GM19395 (cell line): ENCODE measurements at regions not wholly inside any gene's neighbourhood (a gene's known extent, or its start where the extent isn't known, plus 50 kb on each side); places are given as distances from the start of the nearest gene placed in this dataset.

Experiments used
- ATAC-seq: cut with Tn5 transposase; IDR thresholded peaks from one replicate; pipeline ENCODE4 v1.9.1; 2021; ENCODE audit warnings: mild to moderate bottlenecking, moderate library complexity; ENCODE audit not compliant: unreplicated experiment

DNA sequence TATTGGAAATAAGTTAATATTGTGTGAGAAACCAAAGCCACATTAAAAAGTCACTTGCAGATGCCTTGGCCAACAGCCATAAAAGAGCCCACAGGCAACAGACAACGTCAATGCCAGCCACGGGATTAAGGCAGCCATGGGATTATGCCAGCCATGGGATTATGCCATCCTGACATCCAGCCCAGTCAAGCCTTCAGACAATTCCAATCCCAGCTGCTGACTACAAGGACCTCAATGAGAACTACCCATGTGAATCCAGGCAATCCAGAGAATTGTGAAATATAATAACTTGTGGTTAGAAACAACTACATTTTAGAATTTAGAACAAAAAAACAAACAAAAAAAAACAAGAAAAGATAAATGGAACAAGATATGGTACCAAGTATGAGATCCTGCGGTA is 356.6 kb downstream of the EFNB2 start:
- no peak for ATAC-seq

GRCh38 chr13:106177146-106177545 is 358.3 kb downstream of the EFNB2 start:
- ATAC-seq = no peak

- no peak for ATAC-seq
Observed at GRCh38 chr13:106176117-106176516, 359.3 kb downstream of the EFNB2 start.

- ATAC-seq = no peak
Observed at GRCh38 chr13:106173891-106174610, 361.4 kb downstream of the EFNB2 start.

DNA sequence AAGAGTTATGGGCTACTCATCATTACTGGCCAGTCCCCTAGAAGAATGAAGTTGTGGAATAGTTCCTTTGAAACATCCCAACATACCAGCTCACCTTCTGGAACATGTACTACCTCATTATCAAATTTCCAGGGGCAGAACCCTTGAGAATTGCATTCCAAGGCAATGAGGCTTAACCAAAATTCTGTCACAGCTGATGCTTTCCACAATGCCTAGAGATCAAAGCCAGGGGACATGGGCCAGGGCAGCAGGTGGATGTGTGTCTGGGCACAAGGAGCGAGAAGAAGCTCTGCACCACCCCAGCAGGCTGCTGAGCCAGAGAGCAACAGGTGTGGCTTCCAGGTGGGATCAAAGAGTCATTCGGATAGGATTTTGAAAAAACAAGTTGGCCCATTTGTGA is 362.1 kb downstream of the EFNB2 start:
- no peak for ATAC-seq

DNA sequence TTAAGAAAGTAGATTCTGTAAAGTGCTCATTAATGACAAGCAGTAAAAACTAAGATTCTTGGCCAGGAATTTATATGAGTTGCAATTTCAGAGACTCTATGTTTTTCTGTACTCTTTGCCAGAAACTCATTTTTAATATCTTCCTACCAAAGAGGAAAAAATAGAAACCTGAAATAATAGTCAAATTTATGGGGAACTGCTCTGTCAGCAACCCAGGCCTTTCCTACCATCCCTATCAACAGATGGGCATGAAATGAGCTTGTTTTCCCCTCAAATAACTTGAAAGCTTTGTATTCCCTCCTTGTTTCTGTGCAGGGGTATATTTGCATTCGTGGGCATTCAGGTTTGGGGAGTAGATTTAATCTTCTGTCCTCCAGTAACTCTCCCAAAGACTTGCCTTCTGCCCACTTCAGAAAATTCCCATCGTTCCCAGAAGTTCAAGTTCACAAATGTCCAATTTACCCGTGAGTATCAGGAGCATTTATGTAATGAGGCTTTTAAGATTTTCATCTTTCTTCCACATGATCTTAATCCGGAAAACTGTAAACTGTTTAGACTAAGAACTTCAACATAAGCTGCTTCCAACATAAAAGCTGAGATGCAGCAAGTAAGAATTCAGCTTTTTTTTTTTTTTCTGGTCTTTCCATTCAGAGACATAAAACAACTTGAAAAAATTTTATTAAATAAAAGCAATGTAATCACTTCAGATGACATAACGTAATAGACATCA is 363.1 kb downstream of the EFNB2 start:
- ATAC-seq = no peak

DNA sequence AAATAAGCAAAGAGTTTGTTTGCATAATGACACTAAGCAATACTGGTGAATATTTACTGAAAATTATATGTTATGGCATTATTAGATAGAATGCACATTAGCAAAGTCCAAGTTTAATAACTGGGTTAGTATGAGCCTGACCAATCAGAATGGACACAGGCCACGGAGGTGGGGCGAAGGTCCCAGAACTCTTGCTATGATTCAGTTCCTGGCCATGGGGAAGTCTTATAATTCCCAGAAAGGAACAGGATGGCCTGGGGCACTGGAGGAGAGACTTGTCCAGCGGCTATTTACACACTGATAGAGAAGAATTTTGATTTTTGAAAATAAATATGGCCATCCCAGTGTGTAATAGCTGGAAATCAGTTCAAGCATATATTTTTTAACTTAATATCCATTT is 372.0 kb downstream of the EFNB2 start:
- no peak for ATAC-seq

DNA sequence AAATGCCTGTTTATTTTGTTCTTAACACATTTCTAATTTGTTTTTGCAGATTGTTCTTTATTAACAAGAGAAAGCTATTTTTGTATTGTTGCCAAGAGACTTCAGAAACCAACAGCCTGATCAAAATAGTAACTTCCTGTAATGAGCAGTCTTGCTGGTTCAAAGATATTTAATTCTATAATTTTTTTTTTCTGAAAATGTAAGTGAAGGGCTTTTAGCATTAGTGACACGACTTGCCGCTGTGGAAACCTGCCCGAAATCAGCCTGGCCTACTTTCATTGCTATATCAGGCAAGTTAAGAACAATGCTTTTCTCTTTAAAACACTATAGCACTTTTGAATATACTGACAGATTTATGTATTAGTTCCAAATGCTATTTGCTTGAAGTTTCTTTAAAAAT is 374.3 kb downstream of the EFNB2 start:
- no peak for ATAC-seq

DNA sequence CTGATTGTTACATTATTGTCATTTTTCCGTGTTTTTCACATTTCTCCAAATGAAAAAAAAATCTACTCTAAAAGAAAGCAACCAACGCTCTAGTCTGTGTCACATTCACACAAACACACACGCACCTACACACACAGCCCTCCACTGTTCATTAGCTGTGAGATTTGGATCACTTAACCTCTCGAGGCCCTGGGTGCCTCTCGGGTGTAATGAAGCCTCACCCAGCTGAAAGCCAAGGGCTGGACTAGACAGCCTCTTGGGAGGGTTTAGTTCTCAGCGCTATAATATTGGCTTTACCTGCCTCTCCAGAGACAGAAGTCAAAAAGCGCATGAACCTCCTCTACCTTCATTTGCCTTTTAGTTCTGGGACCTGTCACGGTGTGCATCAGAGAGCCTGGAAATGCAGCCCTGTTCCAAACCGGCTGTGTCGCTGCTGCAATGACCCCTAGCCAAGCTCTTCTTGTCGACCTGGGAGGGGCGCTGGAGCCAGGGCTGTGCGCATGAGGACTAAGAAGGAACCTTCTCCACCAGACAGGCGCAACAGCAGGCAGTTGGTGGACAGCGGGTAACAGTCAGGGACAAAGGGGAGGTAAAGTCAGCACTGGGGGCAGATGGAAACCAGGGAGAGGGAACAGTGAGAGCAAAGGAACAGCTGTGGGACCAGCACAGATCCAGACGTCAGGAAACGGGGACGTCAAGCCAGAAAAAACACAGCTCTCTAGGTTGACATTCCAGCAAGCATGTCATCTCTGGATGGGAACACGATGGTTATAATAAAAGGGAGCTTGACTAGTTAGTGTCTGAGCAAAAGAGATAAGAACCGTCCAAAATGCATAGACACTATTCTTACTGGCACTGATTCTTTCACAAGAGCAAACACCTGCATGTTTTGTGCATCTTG is 375.9 kb downstream of the EFNB2 start:
- ATAC-seq = no peak

GRCh38 chr13:106156468-106156867 is 379.0 kb downstream of the EFNB2 start:
- no peak for ATAC-seq

GRCh38 chr13:106155411-106155810 is 380.1 kb downstream of the EFNB2 start:
- no peak for ATAC-seq

- no peak for ATAC-seq
Observed at GRCh38 chr13:106153876-106154275, 381.6 kb downstream of the EFNB2 start.

DNA sequence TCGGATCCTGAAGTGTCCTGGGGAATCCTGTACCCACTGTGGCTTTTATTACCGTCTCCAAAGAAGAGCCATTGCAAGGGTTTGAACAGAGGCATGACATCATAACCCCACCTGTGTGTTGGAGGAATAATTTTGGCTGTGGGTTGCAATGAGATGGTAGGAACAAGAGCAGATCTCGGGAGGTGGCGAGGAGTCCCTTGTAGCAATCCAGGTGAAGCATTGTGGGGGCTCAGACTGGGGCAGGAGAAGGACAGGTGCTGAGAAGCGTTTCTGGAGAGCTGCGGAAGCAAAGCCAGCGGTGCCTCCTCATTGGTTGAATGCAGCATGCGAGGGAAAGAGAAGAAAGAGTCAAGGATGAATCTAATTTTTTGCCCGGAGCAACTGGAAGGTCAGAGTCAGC is 382.4 kb downstream of the EFNB2 start:
- ATAC-seq = no peak

- ATAC-seq = no peak
Observed at GRCh38 chr13:106152047-106152446, 383.4 kb downstream of the EFNB2 start.

- ATAC-seq = no peak
Observed at GRCh38 chr13:106151056-106151699, 384.3 kb downstream of the EFNB2 start.

DNA sequence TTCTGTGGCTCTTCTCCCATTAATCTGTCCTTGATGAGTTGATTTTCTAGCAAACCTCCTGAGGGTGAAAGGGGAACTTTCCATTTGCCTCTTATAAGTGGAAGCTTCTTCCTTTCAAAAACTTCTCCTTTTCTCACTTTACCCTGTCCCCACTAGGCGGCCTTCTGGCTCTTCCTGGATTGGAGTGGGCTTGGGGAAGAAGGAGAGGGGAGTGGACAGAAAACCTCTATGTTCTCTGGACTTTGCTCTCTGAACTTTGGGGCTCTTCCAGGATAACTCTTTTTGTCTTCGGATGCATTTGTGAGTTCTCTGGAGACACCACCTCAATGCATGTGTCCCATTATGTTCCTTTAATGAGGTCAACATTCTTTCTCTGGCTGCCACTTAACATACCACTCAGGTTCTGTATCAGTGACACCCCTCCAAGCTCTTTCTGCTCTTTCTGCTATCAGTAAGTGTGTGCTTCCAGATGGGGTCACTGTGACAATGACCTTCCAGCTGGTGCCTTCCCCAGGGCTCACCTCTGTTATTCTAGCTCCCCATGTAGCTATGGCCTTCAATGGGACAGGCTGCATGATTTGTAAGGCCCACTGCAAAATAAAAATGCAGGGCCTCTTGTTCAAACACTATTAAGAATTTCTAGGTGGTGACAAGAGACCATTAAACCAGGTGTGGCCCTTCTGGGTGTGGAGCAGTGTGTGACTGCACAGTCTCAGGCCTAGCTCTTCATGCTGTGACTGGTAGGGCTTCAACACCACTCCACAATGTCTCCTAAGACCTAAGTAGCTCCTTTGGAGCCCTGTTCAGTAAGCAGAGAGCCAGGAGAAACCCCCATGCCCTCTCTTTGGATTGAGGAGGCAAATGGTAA is 389.2 kb downstream of the EFNB2 start:
- no peak for ATAC-seq

DNA sequence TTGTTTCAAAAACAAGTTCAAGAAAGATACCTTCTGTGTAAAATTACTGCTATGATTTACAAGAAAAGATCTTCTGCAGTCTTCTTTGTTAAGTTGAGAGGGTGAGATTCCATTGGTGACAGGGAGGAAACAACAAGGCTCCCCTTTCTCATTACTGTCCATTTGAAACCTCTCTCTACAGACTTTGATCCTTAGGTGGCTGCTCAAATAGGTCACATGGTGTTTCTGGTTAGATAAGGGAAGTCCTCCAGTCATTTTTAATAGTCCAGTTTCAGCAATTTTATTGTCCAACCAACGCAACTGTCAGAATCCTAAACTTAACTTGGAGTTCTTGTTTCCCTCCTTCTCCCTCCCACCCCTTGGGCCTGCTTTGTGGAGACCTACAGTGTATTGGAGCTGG is 390.4 kb downstream of the EFNB2 start:
- no peak for ATAC-seq

DNA sequence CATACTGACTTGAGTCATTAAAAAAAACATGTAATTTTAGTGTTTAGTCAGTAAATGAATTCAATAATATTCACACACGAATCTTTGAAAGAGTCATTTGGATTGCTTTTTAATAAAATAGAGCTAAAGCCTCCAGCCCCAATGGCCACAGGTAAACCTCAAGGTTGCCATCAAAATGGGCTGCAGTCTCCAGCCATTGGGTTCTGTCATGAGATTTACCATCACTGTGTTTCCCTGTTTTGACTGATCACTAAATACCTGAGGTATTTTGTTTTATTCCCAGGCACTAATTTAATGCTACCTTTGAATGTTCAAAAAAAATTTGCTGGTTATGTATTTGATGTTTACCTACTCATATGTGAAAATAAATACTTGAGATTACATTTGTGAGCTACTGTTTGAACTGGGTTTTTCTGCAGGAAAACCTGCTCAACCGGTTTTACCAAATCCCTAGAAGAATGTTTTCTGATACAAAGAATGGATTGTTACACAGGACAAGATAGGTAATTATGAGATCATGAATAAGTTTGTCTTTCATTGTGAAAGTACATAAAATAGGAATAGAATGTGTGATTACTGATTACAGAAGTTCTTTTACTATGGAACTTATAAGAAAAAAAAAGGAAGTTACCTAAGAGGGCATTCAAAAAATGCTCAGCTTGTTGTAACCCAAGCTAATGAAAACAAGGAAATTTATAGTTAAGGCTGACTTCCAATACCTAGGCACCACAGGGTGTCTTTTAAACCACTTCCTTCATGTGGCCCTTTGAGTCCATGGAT is 391.3 kb downstream of the EFNB2 start:
- no peak for ATAC-seq

DNA sequence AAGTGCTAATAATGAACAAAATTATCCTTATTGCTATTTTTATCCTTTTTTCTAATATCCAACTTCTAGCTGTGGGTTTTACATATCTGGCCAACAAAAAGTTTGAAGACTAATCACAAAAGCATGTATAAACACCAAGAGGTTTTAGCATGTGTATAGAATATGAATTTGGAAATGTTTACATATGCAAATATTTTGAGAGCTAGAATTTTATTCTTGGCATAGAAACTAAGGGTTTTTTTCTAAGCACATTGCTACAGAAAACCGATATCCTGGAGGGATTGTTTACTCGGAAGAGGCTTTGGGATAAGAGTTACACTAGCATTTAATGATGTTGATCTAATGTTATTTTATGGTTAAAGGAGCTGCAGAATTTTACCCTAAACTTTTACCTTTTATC is 392.1 kb downstream of the EFNB2 start:
- ATAC-seq = no peak
